GM21529 (cell line): ENCODE measurements at regions not wholly inside any gene's neighbourhood (a gene's known extent, or its start where the extent isn't known, plus 50 kb on each side); places are given as distances from the start of the nearest gene placed in this dataset.

Experiments
- ATAC-seq: cut with Tn5 transposase; IDR thresholded peaks from one replicate; pipeline ENCODE4 v1.9.1; 2021; ENCODE audit not compliant: unreplicated experiment

- ATAC-seq = no peak
These were observed 113.2 kb upstream of the ERCC6L2 start for GRCh38 chr9:95762322-95762721.

- no peak for ATAC-seq
These were observed 114.7 kb upstream of the ERCC6L2 start for GRCh38 chr9:95760791-95761190.

GRCh38 chr9:95757439-95757838, 118.1 kb upstream of the ERCC6L2 start:
- ATAC-seq = no peak

GRCh38 chr9:95756986-95757385, 118.5 kb upstream of the ERCC6L2 start:
- no peak for ATAC-seq

GRCh38 chr9:95756101-95756500, 119.4 kb upstream of the ERCC6L2 start:
- ATAC-seq = no peak

GRCh38 chr9:95755421-95755730, 120.1 kb upstream of the ERCC6L2 start:
- no peak for ATAC-seq

GRCh38 chr9:95754533-95755420, 120.7 kb upstream of the ERCC6L2 start:
- no peak for ATAC-seq

- no peak for ATAC-seq
These were observed 121.6 kb upstream of the ERCC6L2 start for GRCh38 chr9:95753762-95754465.

- ATAC-seq = no peak
These were observed 123.3 kb upstream of the ERCC6L2 start for GRCh38 chr9:95752129-95752731.

GRCh38 chr9:95751520-95751790, 124.0 kb upstream of the ERCC6L2 start:
- no peak for ATAC-seq

GRCh38 chr9:95750725-95751519, 124.6 kb upstream of the ERCC6L2 start:
- no peak for ATAC-seq

GRCh38 chr9:95749493-95749892, 126.0 kb upstream of the ERCC6L2 start:
- ATAC-seq = no peak

GRCh38 chr9:95746408-95747180, 128.9 kb upstream of the ERCC6L2 start:
- ATAC-seq = no peak

GRCh38 chr9:95742821-95743220, 132.7 kb upstream of the ERCC6L2 start:
- no peak for ATAC-seq

- ATAC-seq = no peak
These were observed 133.9 kb upstream of the ERCC6L2 start for GRCh38 chr9:95741631-95742030.

GRCh38 chr9:95740217-95741004, 135.1 kb upstream of the ERCC6L2 start:
- no peak for ATAC-seq

- ATAC-seq = no peak
These were observed 137.1 kb upstream of the ERCC6L2 start for GRCh38 chr9:95738438-95738837.

- no peak for ATAC-seq
These were observed 138.5 kb upstream of the ERCC6L2 start for GRCh38 chr9:95736891-95737522.

- ATAC-seq = no peak
These were observed 139.1 kb upstream of the ERCC6L2 start for GRCh38 chr9:95736370-95736769.
